ENCODE measurements at regions not wholly inside any gene's neighbourhood (a gene's known extent, or its start where the extent isn't known, plus 50 kb on each side); places are given as distances from the start of the nearest gene placed in this dataset.

DNA sequence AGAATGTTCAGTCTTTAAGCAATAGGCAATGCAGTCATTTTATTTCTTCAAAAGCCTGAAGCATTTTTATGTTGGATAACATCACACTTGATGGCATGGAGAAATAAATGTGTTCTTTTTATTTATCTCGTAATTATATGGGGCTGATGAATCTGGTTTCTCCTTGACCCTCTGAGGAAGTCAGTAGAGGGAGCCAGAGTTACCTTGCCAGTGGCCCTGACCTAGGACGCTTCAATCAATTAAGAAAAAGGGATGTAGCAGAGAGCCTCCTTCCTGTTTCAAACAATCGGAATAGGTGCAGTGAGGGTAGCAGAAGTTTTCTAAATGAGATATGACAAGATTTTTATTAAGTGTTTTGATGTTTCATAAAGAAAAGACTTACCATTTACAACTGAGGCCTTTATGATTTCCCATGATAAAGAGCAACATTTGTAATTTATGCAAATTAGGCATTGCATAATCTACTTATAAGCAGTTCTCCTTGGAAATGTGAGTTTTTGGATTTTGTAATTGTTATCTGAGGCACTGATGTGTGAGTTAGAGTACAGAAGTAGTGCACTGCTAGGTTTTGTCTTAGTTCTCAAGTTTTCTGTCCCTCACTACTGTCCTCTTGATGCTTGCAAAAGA lies 129.1 kb downstream of the RAP2B start:
- CTCF ChIA-PET = interaction anchor here (0.6 to 4.0 kb wide), 16 partner anchors 9 to 334 kb away, joined by 3 to 79 read pairs (median 4); partner anchors contain the start of gene RAP2B
- no TSS peak for BruUV-seq (replicated peaks)
- Histone ChIP-seq H3K36me3 (ENCODE audit: control insufficient read depth in 2 of 2, extremely low read depth in 1 of 2, insufficient read depth in 2 of 2, low read length in 2 of 2) (no peaks in the 10 kb centered on the region), H3K27me3 (ENCODE audit: control insufficient read depth in 2 of 2, insufficient read depth in 2 of 2, low read length in 2 of 2) (no peaks in the 10 kb centered on the region), H4K20me1 (replicated peaks; ENCODE audit: control insufficient read depth, extremely low read depth, insufficient read depth, low read length) (no peaks in the 10 kb centered on the region), H3K4me3 (replicated peaks in 1 of 3; ENCODE audit: insufficient read depth in 1 of 3, low read depth in 1 of 3, low read length in 3 of 3) (no peak overlapping the region), H3K79me2 (ENCODE audit: control insufficient read depth, insufficient read depth, low read length) (no peaks in the 10 kb centered on the region), H2AFZ (ENCODE audit: low read depth, low read length) (peak overlapping the region; percentile 46), H3K27ac (ENCODE audit: insufficient read depth, low read depth, low read length) (no peak overlapping the region), H3K9me1 (replicated peaks; ENCODE audit: control insufficient read depth, extremely low read depth, insufficient read depth, low read length) (no peaks in the 10 kb centered on the region), H3K4me2 (ENCODE audit: insufficient read depth, low read length) (no peak overlapping the region), H3K9ac (replicated peaks; ENCODE audit: extremely low read depth, insufficient read depth, low read length) (no peak overlapping the region), H3K9me3 (replicated peaks; ENCODE audit: control insufficient read depth, insufficient read depth, low read length) (no peaks in the 10 kb centered on the region), H3K4me1 (ENCODE audit: control insufficient read depth, extremely low read depth, insufficient read depth, low read length) (no peaks in the 10 kb centered on the region)
- POLR2A ChIA-PET = no interaction called here
- dilution Hi-C loops (cut with MboI; ENCODE audit: extremely low pct_ligation_motif_present, low sequenced_read_pairs) = no loop called here
- TF ChIP-seq, protein P1, sequence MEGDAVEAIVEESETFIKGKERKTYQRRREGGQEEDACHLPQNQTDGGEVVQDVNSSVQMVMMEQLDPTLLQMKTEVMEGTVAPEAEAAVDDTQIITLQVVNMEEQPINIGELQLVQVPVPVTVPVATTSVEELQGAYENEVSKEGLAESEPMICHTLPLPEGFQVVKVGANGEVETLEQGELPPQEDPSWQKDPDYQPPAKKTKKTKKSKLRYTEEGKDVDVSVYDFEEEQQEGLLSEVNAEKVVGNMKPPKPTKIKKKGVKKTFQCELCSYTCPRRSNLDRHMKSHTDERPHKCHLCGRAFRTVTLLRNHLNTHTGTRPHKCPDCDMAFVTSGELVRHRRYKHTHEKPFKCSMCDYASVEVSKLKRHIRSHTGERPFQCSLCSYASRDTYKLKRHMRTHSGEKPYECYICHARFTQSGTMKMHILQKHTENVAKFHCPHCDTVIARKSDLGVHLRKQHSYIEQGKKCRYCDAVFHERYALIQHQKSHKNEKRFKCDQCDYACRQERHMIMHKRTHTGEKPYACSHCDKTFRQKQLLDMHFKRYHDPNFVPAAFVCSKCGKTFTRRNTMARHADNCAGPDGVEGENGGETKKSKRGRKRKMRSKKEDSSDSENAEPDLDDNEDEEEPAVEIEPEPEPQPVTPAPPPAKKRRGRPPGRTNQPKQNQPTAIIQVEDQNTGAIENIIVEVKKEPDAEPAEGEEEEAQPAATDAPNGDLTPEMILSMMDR (IDR thresholded peaks at IDR 0.05; ENCODE audit: extremely low read depth in 1 of 2, insufficient read depth in 1 of 2, low read depth in 1 of 2, low read length in 2 of 2) = peak; percentile 17 to 25
- TF ChIP-seq POLR2AphosphoS5 (IDR thresholded peaks at IDR 0.05; ENCODE audit: insufficient read depth, low read depth, low read length) = no peak
- DNase-seq (ENCODE audit: low read depth, low spot score) (peak; percentile 27), FAIRE-seq (no peak)
- intact Hi-C loops (cut with micrococcal nuclease) = loop anchor here (1.0 to 10.0 kb wide), 3 partner anchors 264 to 478 kb away; no protein-coding TSS in a partner anchor

GRCh38 chr3:153293265-153293664 lies 131.2 kb downstream of the RAP2B start:
- DNase-seq (ENCODE audit: low read depth, low spot score) = no peak
- ChIA-PET POLR2A (interaction anchor here (0.5 kb wide), 1 partner anchor 103 kb away, joined by 3 read pairs; no protein-coding TSS in a partner anchor), CTCF (interaction anchor here (0.8 to 3.6 kb wide), 11 partner anchors 9 to 678 kb away, joined by 3 to 14 read pairs (median 4); no protein-coding TSS in a partner anchor)
- Histone ChIP-seq H3K4me1 (ENCODE audit: control insufficient read depth, extremely low read depth, insufficient read depth, low read length) (no peaks in the 10 kb centered on the region), H3K79me2 (ENCODE audit: control insufficient read depth, insufficient read depth, low read length) (no peaks in the 10 kb centered on the region), H3K4me2 (ENCODE audit: insufficient read depth, low read length) (no peak overlapping the region), H3K9me1 (replicated peaks; ENCODE audit: control insufficient read depth, extremely low read depth, insufficient read depth, low read length) (no peaks in the 10 kb centered on the region), H3K36me3 (ENCODE audit: control insufficient read depth in 2 of 2, extremely low read depth in 1 of 2, insufficient read depth in 2 of 2, low read length in 2 of 2) (no peaks in the 10 kb centered on the region), H3K27me3 (ENCODE audit: control insufficient read depth in 2 of 2, insufficient read depth in 2 of 2, low read length in 2 of 2) (no peaks in the 10 kb centered on the region), H2AFZ (ENCODE audit: low read depth, low read length) (no peak overlapping the region), H3K4me3 (replicated peaks in 1 of 3; ENCODE audit: insufficient read depth in 1 of 3, low read depth in 1 of 3, low read length in 3 of 3) (no peak overlapping the region), H3K9me3 (replicated peaks; ENCODE audit: control insufficient read depth, insufficient read depth, low read length) (no peaks in the 10 kb centered on the region), H3K27ac (ENCODE audit: insufficient read depth, low read depth, low read length) (no peak overlapping the region), H3K9ac (replicated peaks; ENCODE audit: extremely low read depth, insufficient read depth, low read length) (no peak overlapping the region), H4K20me1 (replicated peaks; ENCODE audit: control insufficient read depth, extremely low read depth, insufficient read depth, low read length) (no peaks in the 10 kb centered on the region)
- BruUV-seq (replicated peaks) = no TSS peak
- intact Hi-C loops (cut with micrococcal nuclease) (loop anchor here (5.0 to 10.0 kb wide), 2 partner anchors 266 to 302 kb away; no protein-coding TSS in a partner anchor), dilution Hi-C loops (cut with MboI; ENCODE audit: extremely low pct_ligation_motif_present, low sequenced_read_pairs) (no loop called here)
- TF ChIP-seq, protein P2, sequence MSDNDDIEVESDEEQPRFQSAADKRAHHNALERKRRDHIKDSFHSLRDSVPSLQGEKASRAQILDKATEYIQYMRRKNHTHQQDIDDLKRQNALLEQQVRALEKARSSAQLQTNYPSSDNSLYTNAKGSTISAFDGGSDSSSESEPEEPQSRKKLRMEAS (IDR thresholded peaks at IDR 0.05; ENCODE audit: insufficient read depth, insufficient read length) = no peak
- TF ChIP-seq FOS (IDR thresholded peaks at IDR 0.05; ENCODE audit: borderline replicate concordance, insufficient read depth, low read length) = no peak
- TF ChIP-seq, protein P1 (IDR thresholded peaks at IDR 0.05; ENCODE audit: extremely low read depth in 1 of 2, insufficient read depth in 1 of 2, low read depth in 1 of 2, low read length in 2 of 2) = no peak
- TF ChIP-seq EZH2 (IDR thresholded peaks at IDR 0.05; ENCODE audit: borderline replicate concordance, low read depth, low read length, severe bottlenecking) = no peak
- TF ChIP-seq MYC (IDR thresholded peaks at IDR 0.05; ENCODE audit: low read depth, low read length) = no peak
- no peak for TF ChIP-seq POLR2A (IDR thresholded peaks at IDR 0.05; ENCODE audit: low read depth, low read length)
- no peak for TF ChIP-seq GATA2 (IDR thresholded peaks at IDR 0.05; ENCODE audit: insufficient read depth, insufficient read length, low read depth, low read length)
- no peak for TF ChIP-seq POLR2AphosphoS5 (IDR thresholded peaks at IDR 0.05; ENCODE audit: insufficient read depth, low read depth, low read length)
- no peak for TF ChIP-seq JUN (IDR thresholded peaks at IDR 0.05; ENCODE audit: borderline replicate concordance, insufficient read depth, insufficient read length, low read depth)
- no peak for FAIRE-seq
